ENCODE measurements at regions not wholly inside any gene's neighbourhood (a gene's known extent, or its start where the extent isn't known, plus 50 kb on each side); places are given as distances from the start of the nearest gene placed in this dataset.
"Not testable (repeated sequence)": the region's sequence is repeated elsewhere in the genome, so short reads cannot be mapped to it uniquely, and the experiment has no call there.

DNA sequence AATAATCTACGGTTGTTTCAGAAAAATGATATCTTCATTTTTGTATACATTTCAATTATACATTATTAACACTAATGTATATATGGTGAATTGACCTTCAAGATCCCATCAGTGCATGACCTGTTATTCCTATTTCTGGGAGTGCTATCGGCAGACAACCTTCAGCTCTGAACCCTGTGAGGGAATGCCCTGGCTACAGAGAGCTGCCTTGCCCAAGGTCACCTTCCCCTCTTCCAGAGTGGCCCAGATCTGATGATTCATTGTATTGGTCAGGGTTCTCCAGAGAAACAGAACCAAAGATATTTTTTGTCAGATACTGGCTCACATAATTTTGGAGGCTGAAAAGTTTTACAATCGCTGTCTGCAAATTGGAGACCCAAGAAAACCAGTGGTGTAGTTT is 235.5 kb downstream of the ZNF92 start:
- peaks cover 2% of the 10 kb centered on the region for H3K36me3 Mint-ChIP-seq (ENCODE audit: insufficient read depth)
- no peak for DNase-seq (ENCODE audit: low spot score in 2 of 2)
- H3K27me3 Mint-ChIP-seq: peaks cover 60% of the 10 kb centered on the region
- no peaks in the 10 kb centered on the region for H3K9me3 Mint-ChIP-seq
- H3K27ac Mint-ChIP-seq (ENCODE audit: low read depth): no peak overlapping the region
- no peak for ATAC-seq (replicated peaks; ENCODE audit: extremely low read depth, poor library complexity, severe bottlenecking)
- no peaks in the 10 kb centered on the region for H3K4me1 Mint-ChIP-seq
- H3K4me3 Mint-ChIP-seq: no peak overlapping the region

DNA sequence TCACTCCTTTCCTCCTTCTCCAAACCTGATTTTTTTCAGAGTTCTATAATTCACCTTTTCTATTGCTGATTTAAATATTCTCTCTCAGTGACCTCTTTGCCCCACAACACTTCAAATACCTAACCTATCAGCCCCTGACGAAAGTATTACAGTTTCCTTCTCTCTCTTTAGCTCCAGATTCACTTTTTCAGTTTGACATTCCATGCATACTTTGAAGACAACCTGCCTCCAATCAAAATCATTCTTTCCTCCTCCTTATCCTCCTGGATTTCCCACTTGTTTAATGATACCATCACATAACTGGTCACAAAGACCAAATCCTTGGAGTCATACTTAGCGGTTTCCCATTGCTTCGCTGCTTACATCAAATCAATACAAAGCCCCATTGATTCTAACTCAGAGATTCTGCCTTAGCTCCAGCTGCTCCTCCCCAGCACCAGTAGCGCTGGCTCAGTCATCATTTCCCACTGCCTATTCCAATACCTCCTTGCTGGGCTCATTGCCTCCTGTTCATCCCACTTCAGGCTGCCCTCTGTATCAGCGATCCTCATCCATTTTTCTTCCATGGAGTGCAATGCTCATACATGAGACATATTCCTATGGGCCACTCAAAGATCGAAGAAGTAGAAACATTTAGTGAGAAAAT is 240.1 kb downstream of the ZNF92 start:
- H3K4me1 Mint-ChIP-seq; DNase-seq (ENCODE audit: low spot score in 2 of 2); H3K36me3 Mint-ChIP-seq (ENCODE audit: insufficient read depth); H3K9me3 Mint-ChIP-seq; H3K27ac Mint-ChIP-seq (ENCODE audit: low read depth); ATAC-seq (replicated peaks; ENCODE audit: extremely low read depth, poor library complexity, severe bottlenecking); H3K4me3 Mint-ChIP-seq: not testable (repeated sequence)
- peaks cover 74% of the 10 kb centered on the region for H3K27me3 Mint-ChIP-seq

DNA sequence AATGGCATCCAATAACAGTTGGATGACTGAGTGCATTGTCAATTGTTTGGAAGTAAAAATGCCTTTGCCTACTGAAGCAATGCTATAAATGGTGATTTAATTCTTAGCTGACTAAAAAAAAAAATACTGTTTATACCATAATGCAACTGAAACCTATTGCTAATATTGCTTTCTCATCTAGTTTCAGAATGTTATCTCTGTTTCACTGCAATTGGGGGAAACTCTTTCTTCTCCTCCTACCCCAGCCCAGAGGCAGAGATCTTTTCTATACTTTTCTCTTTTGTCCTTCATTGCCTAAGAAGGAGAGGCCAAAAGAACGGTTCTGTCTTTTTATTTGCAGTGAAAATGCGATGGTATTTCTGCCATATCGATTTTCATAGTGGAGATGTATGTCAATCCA is 242.5 kb downstream of the ZNF92 start:
- H3K4me3 Mint-ChIP-seq; H3K27ac Mint-ChIP-seq (ENCODE audit: low read depth); H3K9me3 Mint-ChIP-seq; H3K36me3 Mint-ChIP-seq (ENCODE audit: insufficient read depth); ATAC-seq (replicated peaks; ENCODE audit: extremely low read depth, poor library complexity, severe bottlenecking); H3K4me1 Mint-ChIP-seq; DNase-seq (ENCODE audit: low spot score in 2 of 2): not testable (repeated sequence)
- peaks cover 70% of the 10 kb centered on the region for H3K27me3 Mint-ChIP-seq

- H3K9me3 Mint-ChIP-seq; DNase-seq (ENCODE audit: low spot score in 2 of 2); H3K27ac Mint-ChIP-seq (ENCODE audit: low read depth); H3K36me3 Mint-ChIP-seq (ENCODE audit: insufficient read depth); ATAC-seq (replicated peaks; ENCODE audit: extremely low read depth, poor library complexity, severe bottlenecking); H3K4me3 Mint-ChIP-seq; H3K4me1 Mint-ChIP-seq: not testable (repeated sequence)
- H3K27me3 Mint-ChIP-seq: peaks cover 45% of the 10 kb centered on the region
Measured at GRCh38 chr7:65620216-65620615, 246.6 kb downstream of the ZNF92 start.

DNA sequence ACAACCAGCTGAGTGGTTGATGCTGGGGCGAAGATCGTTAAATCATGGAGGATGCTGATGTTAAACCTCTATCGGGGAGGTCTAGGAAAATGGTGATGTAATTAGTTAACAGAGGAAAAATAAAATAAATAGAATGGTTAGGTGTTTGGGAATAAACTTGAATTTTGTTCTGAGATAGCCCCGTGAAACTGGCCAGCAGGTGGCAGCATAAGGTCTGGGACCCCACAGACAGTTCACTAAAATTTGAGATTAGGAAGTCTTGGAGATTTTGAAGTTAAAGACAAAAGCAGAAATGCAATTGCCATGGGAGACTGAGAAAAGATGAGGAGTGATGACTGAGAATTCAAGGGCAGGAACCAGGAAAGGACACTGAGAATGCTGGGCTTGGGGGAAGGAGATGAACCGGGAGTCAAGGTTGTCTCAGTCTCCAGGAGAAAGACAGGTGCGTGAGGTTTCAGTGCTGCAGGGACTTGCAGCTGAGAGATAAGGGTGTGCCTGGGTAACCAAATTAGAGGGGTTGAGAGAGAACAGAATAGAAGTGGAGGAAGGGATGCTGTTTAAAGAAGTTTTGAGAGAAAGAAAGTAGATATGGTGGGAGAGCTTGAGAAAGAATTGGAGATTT is 248.0 kb downstream of the ZNF92 start:
- H3K9me3 Mint-ChIP-seq; H3K27ac Mint-ChIP-seq (ENCODE audit: low read depth); DNase-seq (ENCODE audit: low spot score in 2 of 2); ATAC-seq (replicated peaks; ENCODE audit: extremely low read depth, poor library complexity, severe bottlenecking); H3K4me3 Mint-ChIP-seq; H3K36me3 Mint-ChIP-seq (ENCODE audit: insufficient read depth); H3K4me1 Mint-ChIP-seq: not testable (repeated sequence)
- H3K27me3 Mint-ChIP-seq: peaks cover 41% of the 10 kb centered on the region

DNA sequence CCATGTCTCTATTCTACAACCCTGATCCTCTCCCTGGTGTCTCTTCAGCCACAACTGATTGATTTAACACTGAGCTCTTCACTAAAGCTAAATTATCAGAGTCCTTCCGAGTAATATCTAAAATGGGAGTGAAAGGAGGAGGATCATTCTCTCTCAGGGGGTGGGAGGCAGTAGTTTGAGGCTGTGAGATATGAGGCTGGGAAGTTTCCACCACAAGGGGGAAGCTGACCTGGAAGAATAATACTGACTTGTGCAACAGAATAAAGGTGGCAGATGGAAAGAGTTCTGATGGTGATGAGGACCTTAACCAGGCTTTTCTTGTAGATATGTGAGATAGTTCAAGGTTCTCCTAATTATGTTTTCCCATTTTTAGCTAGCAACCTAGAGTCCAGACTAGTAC is 241.6 kb upstream of the VKORC1L1 start:
- H3K4me3 Mint-ChIP-seq; H3K9me3 Mint-ChIP-seq; H3K4me1 Mint-ChIP-seq; H3K27ac Mint-ChIP-seq (ENCODE audit: low read depth); DNase-seq (ENCODE audit: low spot score in 2 of 2); H3K36me3 Mint-ChIP-seq (ENCODE audit: insufficient read depth); ATAC-seq (replicated peaks; ENCODE audit: extremely low read depth, poor library complexity, severe bottlenecking): not testable (repeated sequence)
- peaks cover 16% of the 10 kb centered on the region for H3K27me3 Mint-ChIP-seq

DNA sequence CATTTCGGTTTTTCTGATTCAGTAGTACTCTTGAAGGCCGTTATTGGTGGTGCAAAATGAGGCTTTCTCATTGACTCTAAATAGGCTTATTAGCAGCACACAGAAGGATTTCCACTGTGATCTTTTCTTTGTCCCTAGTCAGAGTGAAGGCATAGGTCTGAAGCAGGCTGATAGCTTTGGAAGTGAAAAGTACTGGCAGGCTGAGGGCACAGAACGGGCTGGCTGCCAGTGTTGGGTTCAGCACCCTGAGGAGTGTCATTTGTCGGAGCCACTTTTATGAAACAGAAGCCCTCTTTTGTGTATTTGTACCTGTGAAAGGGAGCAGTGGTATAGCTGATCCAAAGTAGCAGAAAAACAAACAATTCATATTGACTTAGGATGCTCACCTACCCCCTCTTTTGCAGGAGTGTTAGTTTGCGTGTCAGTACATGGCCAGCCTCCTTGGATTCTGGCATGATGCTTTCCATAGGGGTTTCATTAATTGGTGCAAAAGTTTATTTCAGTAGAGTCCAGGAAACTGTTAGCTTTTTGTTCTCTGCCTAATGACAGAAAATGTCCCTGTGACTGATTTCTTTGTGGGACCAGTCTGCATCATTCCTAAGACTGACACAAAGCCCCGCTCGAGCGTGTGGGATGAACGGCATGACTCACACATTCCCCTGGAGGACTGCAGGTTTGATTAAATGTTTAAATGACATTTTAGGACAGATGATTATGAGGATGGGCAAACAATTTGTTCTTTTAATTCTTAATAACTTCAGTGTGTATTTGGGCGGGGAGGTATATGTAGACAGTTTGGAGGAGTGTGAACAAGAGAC is 239.1 kb upstream of the VKORC1L1 start:
- H3K4me3 Mint-ChIP-seq; H3K4me1 Mint-ChIP-seq; H3K27ac Mint-ChIP-seq (ENCODE audit: low read depth); H3K27me3 Mint-ChIP-seq; H3K36me3 Mint-ChIP-seq (ENCODE audit: insufficient read depth); DNase-seq (ENCODE audit: low spot score in 2 of 2); H3K9me3 Mint-ChIP-seq; ATAC-seq (replicated peaks; ENCODE audit: extremely low read depth, poor library complexity, severe bottlenecking): not testable (repeated sequence)

GRCh38 chr7:65638918-65639317 is 234.0 kb upstream of the VKORC1L1 start:
- not testable (repeated sequence) for H3K4me1 Mint-ChIP-seq; DNase-seq (ENCODE audit: low spot score in 2 of 2); ATAC-seq (replicated peaks; ENCODE audit: extremely low read depth, poor library complexity, severe bottlenecking); H3K36me3 Mint-ChIP-seq (ENCODE audit: insufficient read depth); H3K9me3 Mint-ChIP-seq; H3K27me3 Mint-ChIP-seq; H3K27ac Mint-ChIP-seq (ENCODE audit: low read depth); H3K4me3 Mint-ChIP-seq

DNA sequence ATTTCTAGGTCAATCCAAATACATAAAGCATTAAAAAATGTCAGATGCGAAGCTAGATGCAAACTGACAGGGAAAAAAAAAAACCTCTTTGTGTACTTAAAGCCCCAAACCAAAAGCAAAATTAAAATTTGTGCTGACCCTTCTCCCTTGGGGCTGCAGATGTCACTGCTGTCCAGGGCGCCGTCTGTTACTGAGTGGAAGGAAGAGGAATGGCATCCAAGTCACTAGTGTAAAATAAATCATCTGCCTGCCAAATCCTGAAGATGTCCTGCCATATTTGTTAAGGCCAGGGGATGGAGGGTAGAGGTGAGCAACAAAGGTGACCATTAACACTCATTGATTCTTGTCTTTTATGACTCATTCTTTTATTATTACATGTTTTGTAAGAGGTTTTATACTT is 233.2 kb upstream of the VKORC1L1 start:
- not testable (repeated sequence) for DNase-seq (ENCODE audit: low spot score in 2 of 2); H3K36me3 Mint-ChIP-seq (ENCODE audit: insufficient read depth); H3K27me3 Mint-ChIP-seq; ATAC-seq (replicated peaks; ENCODE audit: extremely low read depth, poor library complexity, severe bottlenecking); H3K9me3 Mint-ChIP-seq; H3K4me1 Mint-ChIP-seq; H3K4me3 Mint-ChIP-seq; H3K27ac Mint-ChIP-seq (ENCODE audit: low read depth)

DNA sequence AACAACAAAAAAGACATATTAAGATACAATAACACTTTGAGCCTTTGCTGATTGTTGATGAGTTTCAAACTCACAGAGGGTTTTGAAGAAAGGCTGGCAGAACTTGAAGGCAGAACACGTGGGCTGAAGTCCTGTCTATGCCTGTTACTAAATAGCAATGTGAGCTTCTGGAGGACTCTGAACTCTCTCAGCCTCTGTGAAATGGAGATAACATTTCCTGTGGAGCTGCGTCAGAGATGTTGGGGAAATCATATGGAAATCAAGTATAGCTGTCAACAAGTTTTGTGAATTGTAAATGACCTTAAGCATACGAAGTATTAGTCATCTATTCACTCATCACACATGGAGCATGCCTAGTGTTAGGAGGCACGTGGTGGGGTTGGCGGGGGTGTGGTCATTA is 229.4 kb upstream of the VKORC1L1 start:
- H3K4me1 Mint-ChIP-seq; H3K27ac Mint-ChIP-seq (ENCODE audit: low read depth); ATAC-seq (replicated peaks; ENCODE audit: extremely low read depth, poor library complexity, severe bottlenecking); DNase-seq (ENCODE audit: low spot score in 2 of 2); H3K36me3 Mint-ChIP-seq (ENCODE audit: insufficient read depth); H3K4me3 Mint-ChIP-seq; H3K27me3 Mint-ChIP-seq; H3K9me3 Mint-ChIP-seq: not testable (repeated sequence)

DNA sequence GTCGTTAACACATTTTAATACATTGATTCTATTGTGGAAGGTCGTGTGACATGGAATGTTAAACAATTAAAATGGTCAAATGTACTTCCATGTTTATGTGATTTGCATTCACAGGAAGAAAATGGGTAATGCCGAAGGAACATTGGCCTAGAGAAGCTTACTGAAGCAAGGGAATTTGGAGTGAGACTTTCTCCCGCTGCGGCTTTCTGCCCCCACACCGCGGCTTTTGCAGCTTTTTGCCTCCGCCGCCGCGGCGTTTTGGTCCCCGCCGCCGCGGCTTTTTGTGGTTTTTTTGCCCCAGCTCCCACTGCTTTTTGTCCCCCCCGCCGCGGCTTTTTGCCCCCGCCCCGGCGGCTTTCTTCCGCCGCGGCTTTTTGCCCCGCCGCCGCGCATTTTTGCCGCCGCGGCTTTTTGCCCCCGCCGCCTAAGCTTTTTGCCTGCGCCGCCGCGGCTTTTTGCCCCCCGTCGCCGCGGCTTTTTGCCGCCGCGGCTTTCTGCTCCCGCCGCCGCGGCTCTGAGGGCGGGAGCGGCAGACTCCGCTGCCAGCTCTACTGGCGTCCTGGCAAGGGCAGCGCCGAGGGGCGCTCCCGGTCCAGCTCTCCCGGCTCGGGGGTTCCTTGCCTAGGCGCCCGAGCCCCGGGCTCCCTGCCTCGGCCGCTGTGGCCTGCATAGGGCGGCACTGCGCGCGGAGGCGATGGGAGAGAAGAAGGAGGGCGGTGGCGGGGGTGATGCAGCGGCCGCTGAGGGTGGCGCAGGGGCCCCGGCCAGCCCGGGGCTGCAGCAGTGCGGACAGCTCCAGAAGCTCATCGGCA is 225.5 kb upstream of the VKORC1L1 start:
- not testable (repeated sequence) for H3K4me1 Mint-ChIP-seq; H3K4me3 Mint-ChIP-seq; H3K27ac Mint-ChIP-seq (ENCODE audit: low read depth); H3K36me3 Mint-ChIP-seq (ENCODE audit: insufficient read depth); H3K27me3 Mint-ChIP-seq; DNase-seq (ENCODE audit: low spot score in 2 of 2)
- peak; percentile 36 for ATAC-seq (replicated peaks; ENCODE audit: extremely low read depth, poor library complexity, severe bottlenecking)
- peaks cover 11% of the 10 kb centered on the region for H3K9me3 Mint-ChIP-seq

DNA sequence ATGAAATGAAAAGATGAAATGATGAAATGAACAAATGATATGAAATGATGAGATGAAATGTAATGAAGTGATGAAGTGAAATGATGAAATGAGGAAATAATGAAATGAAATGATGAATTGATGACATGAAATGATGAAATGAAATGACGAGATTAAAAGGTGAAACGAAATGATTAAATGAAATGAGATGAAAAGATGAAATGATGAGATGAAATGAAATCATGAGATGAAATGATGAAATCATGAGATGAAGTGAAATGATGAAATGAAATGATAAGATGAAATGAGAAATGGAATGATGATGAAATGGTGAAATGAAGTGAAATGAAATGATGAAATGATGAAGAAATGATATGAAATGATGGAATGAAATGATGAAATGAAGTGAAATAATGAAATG is 221.7 kb upstream of the VKORC1L1 start:
- H3K4me1 Mint-ChIP-seq; H3K27me3 Mint-ChIP-seq; H3K4me3 Mint-ChIP-seq; ATAC-seq (replicated peaks; ENCODE audit: extremely low read depth, poor library complexity, severe bottlenecking); H3K36me3 Mint-ChIP-seq (ENCODE audit: insufficient read depth); DNase-seq (ENCODE audit: low spot score in 2 of 2): not testable (repeated sequence)
- H3K9me3 Mint-ChIP-seq: peaks cover 12% of the 10 kb centered on the region
- peak overlapping the region; percentile 23 for H3K27ac Mint-ChIP-seq (ENCODE audit: low read depth)
